ENCODE measurements at regions not wholly inside any gene's neighbourhood (a gene's known extent, or its start where the extent isn't known, plus 50 kb on each side); places are given as distances from the start of the nearest gene placed in this dataset.

DNA sequence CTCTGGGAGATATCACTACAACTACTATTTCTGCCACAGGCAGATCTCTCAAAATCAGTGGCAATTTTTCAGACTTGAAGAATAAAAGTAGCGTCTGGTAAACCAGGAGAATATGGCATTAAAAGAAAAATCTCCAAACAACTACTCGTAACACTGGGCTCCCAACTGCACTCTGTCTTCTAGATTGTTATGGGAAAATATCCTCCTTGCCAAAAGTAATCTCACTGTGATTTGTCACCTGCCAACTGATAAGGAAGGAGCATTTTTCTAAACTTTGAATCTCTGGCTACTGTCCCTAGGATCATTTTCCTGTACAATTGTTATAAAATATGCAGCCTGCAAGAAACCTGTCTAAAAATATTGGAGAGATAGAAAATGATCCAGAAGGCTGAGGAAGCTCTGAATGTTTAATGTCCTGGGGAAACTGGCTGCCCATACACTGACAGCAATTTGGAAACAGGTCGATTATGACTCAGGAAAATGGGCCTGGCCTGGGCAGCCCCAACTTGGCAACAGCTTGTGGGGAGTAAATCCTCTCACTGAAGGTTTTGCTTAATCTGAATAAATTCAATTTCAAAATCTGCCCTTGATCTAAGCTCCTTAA is 90.5 kb upstream of the DBX1 start:
- POLR2A ChIA-PET: no interaction called here
- Mint-ChIP-seq H3K27me3 (ENCODE audit: low read depth) (peaks cover 62% of the 10 kb centered on the region), H3K27ac (no peak overlapping the region), H3K36me3 (no peaks in the 10 kb centered on the region), H3K9me3 (no peaks in the 10 kb centered on the region), H3K4me3 (no peak overlapping the region), H3K4me1 (peaks cover 40% of the 10 kb centered on the region)
- no peak for ATAC-seq
- CTCF ChIA-PET: interaction anchor here (1.2 to 1.5 kb wide), 2 partner anchors 103 to 118 kb away, joined by 3 to 4 read pairs; no protein-coding TSS in a partner anchor
- TF ChIP-seq NR3C1 (CRISPR knock-in tag; conservative IDR thresholded peaks at IDR 0.05; ENCODE audit: low read depth): no peak
- TF ChIP-seq, protein P1, sequence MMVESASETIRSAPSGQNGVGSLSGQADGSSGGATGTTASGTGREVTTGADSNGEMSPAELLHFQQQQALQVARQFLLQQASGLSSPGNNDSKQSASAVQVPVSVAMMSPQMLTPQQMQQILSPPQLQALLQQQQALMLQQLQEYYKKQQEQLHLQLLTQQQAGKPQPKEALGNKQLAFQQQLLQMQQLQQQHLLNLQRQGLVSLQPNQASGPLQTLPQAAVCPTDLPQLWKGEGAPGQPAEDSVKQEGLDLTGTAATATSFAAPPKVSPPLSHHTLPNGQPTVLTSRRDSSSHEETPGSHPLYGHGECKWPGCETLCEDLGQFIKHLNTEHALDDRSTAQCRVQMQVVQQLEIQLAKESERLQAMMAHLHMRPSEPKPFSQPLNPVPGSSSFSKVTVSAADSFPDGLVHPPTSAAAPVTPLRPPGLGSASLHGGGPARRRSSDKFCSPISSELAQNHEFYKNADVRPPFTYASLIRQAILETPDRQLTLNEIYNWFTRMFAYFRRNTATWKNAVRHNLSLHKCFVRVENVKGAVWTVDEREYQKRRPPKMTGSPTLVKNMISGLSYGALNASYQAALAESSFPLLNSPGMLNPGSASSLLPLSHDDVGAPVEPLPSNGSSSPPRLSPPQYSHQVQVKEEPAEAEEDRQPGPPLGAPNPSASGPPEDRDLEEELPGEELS (CRISPR knock-in tag; IDR thresholded peaks at IDR 0.05): no peak
- no peak for TF ChIP-seq ZNF232 (CRISPR knock-in tag; IDR thresholded peaks at IDR 0.05)
- no peak for TF ChIP-seq ZNF416 (CRISPR knock-in tag; IDR thresholded peaks at IDR 0.05)
- TF ChIP-seq, protein P2, sequence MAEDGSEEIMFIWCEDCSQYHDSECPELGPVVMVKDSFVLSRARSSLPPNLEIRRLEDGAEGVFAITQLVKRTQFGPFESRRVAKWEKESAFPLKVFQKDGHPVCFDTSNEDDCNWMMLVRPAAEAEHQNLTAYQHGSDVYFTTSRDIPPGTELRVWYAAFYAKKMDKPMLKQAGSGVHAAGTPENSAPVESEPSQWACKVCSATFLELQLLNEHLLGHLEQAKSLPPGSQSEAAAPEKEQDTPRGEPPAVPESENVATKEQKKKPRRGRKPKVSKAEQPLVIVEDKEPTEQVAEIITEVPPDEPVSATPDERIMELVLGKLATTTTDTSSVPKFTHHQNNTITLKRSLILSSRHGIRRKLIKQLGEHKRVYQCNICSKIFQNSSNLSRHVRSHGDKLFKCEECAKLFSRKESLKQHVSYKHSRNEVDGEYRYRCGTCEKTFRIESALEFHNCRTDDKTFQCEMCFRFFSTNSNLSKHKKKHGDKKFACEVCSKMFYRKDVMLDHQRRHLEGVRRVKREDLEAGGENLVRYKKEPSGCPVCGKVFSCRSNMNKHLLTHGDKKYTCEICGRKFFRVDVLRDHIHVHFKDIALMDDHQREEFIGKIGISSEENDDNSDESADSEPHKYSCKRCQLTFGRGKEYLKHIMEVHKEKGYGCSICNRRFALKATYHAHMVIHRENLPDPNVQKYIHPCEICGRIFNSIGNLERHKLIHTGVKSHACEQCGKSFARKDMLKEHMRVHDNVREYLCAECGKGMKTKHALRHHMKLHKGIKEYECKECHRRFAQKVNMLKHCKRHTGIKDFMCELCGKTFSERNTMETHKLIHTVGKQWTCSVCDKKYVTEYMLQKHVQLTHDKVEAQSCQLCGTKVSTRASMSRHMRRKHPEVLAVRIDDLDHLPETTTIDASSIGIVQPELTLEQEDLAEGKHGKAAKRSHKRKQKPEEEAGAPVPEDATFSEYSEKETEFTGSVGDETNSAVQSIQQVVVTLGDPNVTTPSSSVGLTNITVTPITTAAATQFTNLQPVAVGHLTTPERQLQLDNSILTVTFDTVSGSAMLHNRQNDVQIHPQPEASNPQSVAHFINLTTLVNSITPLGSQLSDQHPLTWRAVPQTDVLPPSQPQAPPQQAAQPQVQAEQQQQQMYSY (CRISPR knock-in tag; IDR thresholded peaks at IDR 0.05): no peak
- TF ChIP-seq, protein P3, sequence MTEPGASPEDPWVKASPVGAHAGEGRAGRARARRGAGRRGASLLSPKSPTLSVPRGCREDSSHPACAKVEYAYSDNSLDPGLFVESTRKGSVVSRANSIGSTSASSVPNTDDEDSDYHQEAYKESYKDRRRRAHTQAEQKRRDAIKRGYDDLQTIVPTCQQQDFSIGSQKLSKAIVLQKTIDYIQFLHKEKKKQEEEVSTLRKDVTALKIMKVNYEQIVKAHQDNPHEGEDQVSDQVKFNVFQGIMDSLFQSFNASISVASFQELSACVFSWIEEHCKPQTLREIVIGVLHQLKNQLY (CRISPR knock-in tag; IDR thresholded peaks at IDR 0.05): no peak
- no peak for TF ChIP-seq NR1H2 (CRISPR knock-in tag; IDR thresholded peaks at IDR 0.05)
- TF ChIP-seq, protein P4, sequence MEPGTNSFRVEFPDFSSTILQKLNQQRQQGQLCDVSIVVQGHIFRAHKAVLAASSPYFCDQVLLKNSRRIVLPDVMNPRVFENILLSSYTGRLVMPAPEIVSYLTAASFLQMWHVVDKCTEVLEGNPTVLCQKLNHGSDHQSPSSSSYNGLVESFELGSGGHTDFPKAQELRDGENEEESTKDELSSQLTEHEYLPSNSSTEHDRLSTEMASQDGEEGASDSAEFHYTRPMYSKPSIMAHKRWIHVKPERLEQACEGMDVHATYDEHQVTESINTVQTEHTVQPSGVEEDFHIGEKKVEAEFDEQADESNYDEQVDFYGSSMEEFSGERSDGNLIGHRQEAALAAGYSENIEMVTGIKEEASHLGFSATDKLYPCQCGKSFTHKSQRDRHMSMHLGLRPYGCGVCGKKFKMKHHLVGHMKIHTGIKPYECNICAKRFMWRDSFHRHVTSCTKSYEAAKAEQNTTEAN (CRISPR knock-in tag; IDR thresholded peaks at IDR 0.05): no peak
- TF ChIP-seq ZNF396 (CRISPR knock-in tag; IDR thresholded peaks at IDR 0.05; ENCODE audit: borderline replicate concordance): no peak
- no peak for TF ChIP-seq ZNF263 (CRISPR knock-in tag; IDR thresholded peaks at IDR 0.05; ENCODE audit: low read depth)
- no peak for TF ChIP-seq GABPB1 (CRISPR knock-in tag; IDR thresholded peaks at IDR 0.05)
- TF ChIP-seq, protein P5, sequence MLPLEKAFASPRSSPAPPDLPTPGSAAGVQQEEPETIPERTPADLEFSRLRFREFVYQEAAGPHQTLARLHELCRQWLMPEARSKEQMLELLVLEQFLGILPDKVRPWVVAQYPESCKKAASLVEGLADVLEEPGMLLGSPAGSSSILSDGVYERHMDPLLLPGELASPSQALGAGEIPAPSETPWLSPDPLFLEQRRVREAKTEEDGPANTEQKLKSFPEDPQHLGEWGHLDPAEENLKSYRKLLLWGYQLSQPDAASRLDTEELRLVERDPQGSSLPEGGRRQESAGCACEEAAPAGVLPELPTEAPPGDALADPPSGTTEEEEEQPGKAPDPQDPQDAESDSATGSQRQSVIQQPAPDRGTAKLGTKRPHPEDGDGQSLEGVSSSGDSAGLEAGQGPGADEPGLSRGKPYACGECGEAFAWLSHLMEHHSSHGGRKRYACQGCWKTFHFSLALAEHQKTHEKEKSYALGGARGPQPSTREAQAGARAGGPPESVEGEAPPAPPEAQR (CRISPR knock-in tag; IDR thresholded peaks at IDR 0.05): no peak
- no peak for TF ChIP-seq FOXP1 (CRISPR knock-in tag; IDR thresholded peaks at IDR 0.05; ENCODE audit: borderline replicate concordance)
- no peak for DNase-seq (ENCODE audit: low spot score)

DNA sequence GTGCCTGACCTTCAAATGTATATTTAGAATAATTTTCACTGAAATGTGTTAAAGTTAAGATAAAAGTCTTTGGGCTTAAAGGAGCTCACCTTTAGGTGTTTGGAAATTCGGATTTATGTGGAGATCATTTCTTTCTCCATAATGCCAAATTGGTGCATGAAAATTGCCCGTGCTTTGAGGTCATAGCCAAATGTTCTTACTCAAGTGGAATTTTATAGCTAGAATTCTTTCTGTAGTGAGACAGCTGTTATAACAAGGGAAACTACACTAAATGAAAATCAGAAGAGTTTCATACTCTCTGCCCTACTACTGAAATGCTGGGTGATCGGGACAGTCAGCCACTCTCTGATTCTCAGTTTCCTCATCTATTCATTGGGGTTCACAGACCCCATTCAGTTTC is 89.5 kb upstream of the DBX1 start:
- ATAC-seq (no peak), DNase-seq (ENCODE audit: low spot score) (no peak)
- CTCF ChIA-PET: interaction anchor here (1.1 to 3.1 kb wide), 2 partner anchors 117 to 122 kb away, joined by 3 to 13 read pairs; no protein-coding TSS in a partner anchor
- TF ChIP-seq FOXK1 (CRISPR knock-in tag; IDR thresholded peaks at IDR 0.05) (no peak), TP53 (CRISPR knock-in tag; IDR thresholded peaks at IDR 0.05) (no peak)
- POLR2A ChIA-PET: interaction anchor here (0.5 kb wide), 1 partner anchor 125 kb away, joined by 3 read pairs; no protein-coding TSS in a partner anchor
- no peak overlapping the region for H3K4me3 Mint-ChIP-seq
- H3K27me3 Mint-ChIP-seq (ENCODE audit: low read depth): peaks cover 63% of the 10 kb centered on the region
- no peaks in the 10 kb centered on the region for H3K9me3 Mint-ChIP-seq
- peaks cover 40% of the 10 kb centered on the region for H3K4me1 Mint-ChIP-seq
- H3K36me3 Mint-ChIP-seq: no peaks in the 10 kb centered on the region
- no peak overlapping the region for H3K27ac Mint-ChIP-seq

Data from WTC11 (cell line).